ENCODE measurements at regions not wholly inside any gene's neighbourhood (a gene's known extent, or its start where the extent isn't known, plus 50 kb on each side); places are given as distances from the start of the nearest gene placed in this dataset.

DNA sequence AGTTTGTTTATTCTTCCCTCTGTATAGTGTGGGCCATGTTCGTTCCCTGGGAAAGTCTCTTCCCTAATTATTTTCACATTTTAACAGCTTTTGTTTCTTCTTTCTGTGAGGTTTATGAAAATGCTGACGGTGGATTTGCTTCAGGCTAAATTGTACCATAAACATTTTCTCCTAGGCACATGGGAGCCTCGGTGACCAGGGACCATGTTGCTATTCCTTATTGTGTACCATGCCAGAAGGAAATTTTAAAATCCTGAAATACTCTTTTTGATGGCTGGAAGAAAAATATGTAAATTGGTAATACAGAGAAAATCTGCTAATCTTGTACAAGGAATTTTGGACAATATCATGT is 230.1 kb upstream of the JUN start:
- TF ChIP-seq, protein P1, sequence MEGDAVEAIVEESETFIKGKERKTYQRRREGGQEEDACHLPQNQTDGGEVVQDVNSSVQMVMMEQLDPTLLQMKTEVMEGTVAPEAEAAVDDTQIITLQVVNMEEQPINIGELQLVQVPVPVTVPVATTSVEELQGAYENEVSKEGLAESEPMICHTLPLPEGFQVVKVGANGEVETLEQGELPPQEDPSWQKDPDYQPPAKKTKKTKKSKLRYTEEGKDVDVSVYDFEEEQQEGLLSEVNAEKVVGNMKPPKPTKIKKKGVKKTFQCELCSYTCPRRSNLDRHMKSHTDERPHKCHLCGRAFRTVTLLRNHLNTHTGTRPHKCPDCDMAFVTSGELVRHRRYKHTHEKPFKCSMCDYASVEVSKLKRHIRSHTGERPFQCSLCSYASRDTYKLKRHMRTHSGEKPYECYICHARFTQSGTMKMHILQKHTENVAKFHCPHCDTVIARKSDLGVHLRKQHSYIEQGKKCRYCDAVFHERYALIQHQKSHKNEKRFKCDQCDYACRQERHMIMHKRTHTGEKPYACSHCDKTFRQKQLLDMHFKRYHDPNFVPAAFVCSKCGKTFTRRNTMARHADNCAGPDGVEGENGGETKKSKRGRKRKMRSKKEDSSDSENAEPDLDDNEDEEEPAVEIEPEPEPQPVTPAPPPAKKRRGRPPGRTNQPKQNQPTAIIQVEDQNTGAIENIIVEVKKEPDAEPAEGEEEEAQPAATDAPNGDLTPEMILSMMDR (IDR thresholded peaks at IDR 0.05) = no peak
- TF ChIP-seq POLR2A (IDR thresholded peaks at IDR 0.05) = no peak
